ENCODE measurements at regions not wholly inside any gene's neighbourhood (a gene's known extent, or its start where the extent isn't known, plus 50 kb on each side); places are given as distances from the start of the nearest gene placed in this dataset.

DNA sequence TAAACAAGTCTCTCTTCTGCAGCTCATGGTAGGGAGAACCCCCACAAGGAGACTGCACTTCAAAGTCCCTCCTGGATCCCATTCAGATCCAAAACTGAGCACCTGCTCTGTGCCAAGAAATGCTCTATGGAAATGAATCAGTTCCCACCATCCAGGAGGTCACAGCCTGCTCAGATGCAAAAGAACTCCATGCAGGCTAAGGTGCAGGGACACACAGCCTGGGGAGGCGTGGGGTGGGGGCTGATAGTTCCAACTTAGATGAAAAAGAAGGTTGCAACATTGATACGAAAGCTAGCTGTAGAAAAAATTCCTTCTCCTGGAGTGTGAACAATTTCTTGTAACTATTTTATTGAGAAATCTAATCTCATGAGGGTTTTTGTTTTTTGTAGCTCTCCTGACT lies 111.0 kb upstream of the TMEM170B start:
- intact Hi-C loops (cut with micrococcal nuclease): no loop called here
- Mint-ChIP-seq H3K9me3 (no peaks in the 10 kb centered on the region), H3K4me3 (no peak overlapping the region), H3K4me1 (ENCODE audit: low read depth) (peaks cover 44% of the 10 kb centered on the region), H3K27me3 (peaks cover 2% of the 10 kb centered on the region), H3K36me3 (ENCODE audit: low read depth) (no peaks in the 10 kb centered on the region), H3K27ac (no peak overlapping the region)
- ChIA-PET CTCF (no interaction called here), POLR2A (no interaction called here)
- no peak for DNase-seq
- no peak for TF ChIP-seq CTCF (IDR thresholded peaks at IDR 0.05)
- no peak for ATAC-seq

DNA sequence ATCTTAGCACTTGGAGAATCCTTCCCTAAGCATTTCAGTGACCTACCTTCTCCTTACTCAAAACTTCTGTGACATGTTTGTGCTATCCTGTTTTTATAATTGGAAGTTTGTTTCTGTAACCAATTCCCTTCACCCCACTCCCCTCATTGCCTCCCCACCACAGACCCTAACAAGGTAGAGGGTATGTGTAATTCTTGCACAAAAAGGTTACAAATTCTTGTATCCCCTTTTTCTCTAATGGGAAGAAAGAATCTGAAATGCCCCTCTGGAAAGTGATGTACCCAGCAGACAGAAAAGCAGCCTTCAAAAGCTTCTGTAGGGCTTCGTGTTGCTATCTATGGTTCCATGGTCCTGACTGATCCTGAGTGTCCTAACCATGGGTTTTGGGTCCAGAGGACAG lies 111.7 kb upstream of the TMEM170B start:
- no peak overlapping the region for H3K27ac Mint-ChIP-seq
- intact Hi-C loops (cut with micrococcal nuclease): no loop called here
- H3K4me1 Mint-ChIP-seq (ENCODE audit: low read depth): peaks cover 44% of the 10 kb centered on the region
- H3K36me3 Mint-ChIP-seq (ENCODE audit: low read depth): no peaks in the 10 kb centered on the region
- TF ChIP-seq CTCF (IDR thresholded peaks at IDR 0.05): no peak
- POLR2A ChIA-PET: no interaction called here
- CTCF ChIA-PET: interaction anchor here (1.3 kb wide), 1 partner anchor 282 kb away, joined by 3 read pairs; no protein-coding TSS in a partner anchor
- peaks cover 2% of the 10 kb centered on the region for H3K27me3 Mint-ChIP-seq
- no peaks in the 10 kb centered on the region for H3K9me3 Mint-ChIP-seq
- DNase-seq (no peak), ATAC-seq (no peak)
- H3K4me3 Mint-ChIP-seq: no peak overlapping the region

GRCh38 chr6:11425431-11425871 lies 112.1 kb upstream of the TMEM170B start:
- Mint-ChIP-seq H3K27ac (no peak overlapping the region), H3K4me3 (no peak overlapping the region), H3K9me3 (no peaks in the 10 kb centered on the region), H3K27me3 (peaks cover 2% of the 10 kb centered on the region), H3K36me3 (ENCODE audit: low read depth) (no peaks in the 10 kb centered on the region), H3K4me1 (ENCODE audit: low read depth) (peaks cover 44% of the 10 kb centered on the region)
- no peak for TF ChIP-seq CTCF (IDR thresholded peaks at IDR 0.05)
- ChIA-PET POLR2A (no interaction called here), CTCF (interaction anchor here (1.3 kb wide), 1 partner anchor 281 kb away, joined by 3 read pairs; no protein-coding TSS in a partner anchor)
- no peak for ATAC-seq
- no peak for DNase-seq
- intact Hi-C loops (cut with micrococcal nuclease): no loop called here

DNA sequence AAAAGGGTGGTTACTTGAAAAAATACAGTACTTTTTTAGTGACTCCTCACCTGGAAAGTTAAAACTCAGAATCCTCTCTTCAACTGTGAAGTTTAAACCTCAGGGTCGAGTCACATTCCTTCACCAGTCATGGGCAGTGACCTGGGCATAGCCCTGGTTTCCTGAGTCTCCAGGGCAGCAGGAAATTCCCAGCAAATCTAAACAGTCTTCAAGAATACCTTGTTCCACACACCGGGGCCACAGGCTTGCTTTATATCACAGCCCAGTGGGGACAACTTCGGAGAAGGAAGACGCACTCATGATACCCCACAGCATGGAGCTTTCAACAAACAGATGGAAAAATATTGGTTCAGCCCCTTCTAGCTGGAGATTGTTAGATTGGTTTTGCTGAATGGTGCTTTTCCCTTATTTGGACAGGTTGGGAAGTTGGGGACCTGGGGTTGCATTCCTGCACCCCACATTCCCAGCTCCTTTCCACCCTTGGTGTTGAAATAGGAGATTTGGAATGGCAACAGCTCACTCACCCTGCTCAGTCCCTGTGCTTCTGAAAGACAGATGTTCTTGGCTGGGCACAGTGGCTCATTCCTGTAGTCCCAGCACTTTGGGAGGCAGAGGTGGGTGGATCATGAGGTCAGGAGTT lies 113.0 kb upstream of the TMEM170B start:
- Mint-ChIP-seq H3K4me1 (ENCODE audit: low read depth) (peaks cover 36% of the 10 kb centered on the region), H3K27me3 (peaks cover 2% of the 10 kb centered on the region), H3K36me3 (ENCODE audit: low read depth) (no peaks in the 10 kb centered on the region), H3K4me3 (no peak overlapping the region), H3K9me3 (no peaks in the 10 kb centered on the region), H3K27ac (no peak overlapping the region)
- CTCF ChIA-PET: interaction anchor here (1.3 kb wide), 1 partner anchor 281 kb away, joined by 3 read pairs; no protein-coding TSS in a partner anchor
- intact Hi-C loops (cut with micrococcal nuclease): no loop called here
- TF ChIP-seq CTCF (IDR thresholded peaks at IDR 0.05): no peak
- no peak for DNase-seq
- POLR2A ChIA-PET: no interaction called here
- peak; percentile 40 for ATAC-seq

GRCh38 chr6:11423667-11424066 lies 113.9 kb upstream of the TMEM170B start:
- ATAC-seq (no peak), DNase-seq (no peak)
- POLR2A ChIA-PET: no interaction called here
- peaks cover 2% of the 10 kb centered on the region for H3K27me3 Mint-ChIP-seq
- no peak for TF ChIP-seq CTCF (IDR thresholded peaks at IDR 0.05)
- intact Hi-C loops (cut with micrococcal nuclease): no loop called here
- no peak overlapping the region for H3K4me3 Mint-ChIP-seq
- H3K27ac Mint-ChIP-seq: no peak overlapping the region
- H3K36me3 Mint-ChIP-seq (ENCODE audit: low read depth): no peaks in the 10 kb centered on the region
- H3K9me3 Mint-ChIP-seq: no peaks in the 10 kb centered on the region
- peaks cover 28% of the 10 kb centered on the region for H3K4me1 Mint-ChIP-seq (ENCODE audit: low read depth)
- CTCF ChIA-PET: interaction anchor here (1.1 kb wide), 1 partner anchor 72 kb away, joined by 3 read pairs; no protein-coding TSS in a partner anchor

Data from activated CD8-positive, alpha-beta T cell treated with anti-CD3 and anti-CD28 coated beads for 36 hours (primary cell).